Left ventricle myocardium superior (tissue), 1 donor: ENCODE measurements at regions not wholly inside any gene's neighbourhood (a gene's known extent, or its start where the extent isn't known, plus 50 kb on each side); places are given as distances from the start of the nearest gene placed in this dataset.
"Not testable (repeated sequence)": the region's sequence is repeated elsewhere in the genome, so short reads cannot be mapped to it uniquely, and the experiment has no call there.

Source experiments
- ATAC-seq: fragments of 200-7000 bp; cut with Tn5 transposase; one replicate; pipeline ENCODE4 v1.9.1; 2020; ENCODE audit warnings: mild to moderate bottlenecking, moderate library complexity
- DNase-seq: peaks from one replicate; pipeline ENCODE4 v3.0.0-alpha.2; 2020
- intact Hi-C: fragments of 100-400 bp; cut with micrococcal nuclease; formaldehyde crosslinking; loops from one replicate; pipeline ENCODE4 v1.11.0; 2022
- donor health status: DM: no; HTN: yes; CAD: no; lungs with severe emphysema.

DNA sequence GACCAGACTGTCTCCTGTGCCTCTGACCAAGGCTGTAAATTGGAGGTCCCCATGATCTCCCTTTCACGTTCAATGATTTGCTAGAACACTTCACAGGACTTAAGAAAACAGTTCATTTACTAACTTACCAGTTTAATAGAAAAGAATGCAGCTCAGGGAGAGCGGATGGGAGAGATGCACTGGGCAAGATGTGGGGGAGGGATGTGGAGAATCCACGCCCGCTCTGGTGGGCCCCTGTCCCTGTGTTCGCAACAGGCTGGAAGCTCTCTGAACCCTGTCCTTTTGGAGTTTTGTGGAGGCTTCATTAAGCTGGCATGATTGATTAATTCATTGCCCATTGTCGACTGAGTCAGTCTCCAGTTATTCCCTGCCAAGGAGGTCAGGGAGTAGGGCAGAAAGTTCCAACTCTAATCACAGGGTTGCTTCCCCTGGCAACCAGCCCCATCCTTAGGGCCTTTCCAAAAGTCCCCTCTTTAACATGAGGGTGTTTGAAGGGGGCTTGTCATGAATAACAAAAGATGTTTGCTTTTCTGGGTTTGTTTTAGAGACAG is 257.1 kb downstream of the ACKR3 start:
- intact Hi-C loops, result no loop called here
- ATAC-seq (no peak), DNase-seq (no peak)

DNA sequence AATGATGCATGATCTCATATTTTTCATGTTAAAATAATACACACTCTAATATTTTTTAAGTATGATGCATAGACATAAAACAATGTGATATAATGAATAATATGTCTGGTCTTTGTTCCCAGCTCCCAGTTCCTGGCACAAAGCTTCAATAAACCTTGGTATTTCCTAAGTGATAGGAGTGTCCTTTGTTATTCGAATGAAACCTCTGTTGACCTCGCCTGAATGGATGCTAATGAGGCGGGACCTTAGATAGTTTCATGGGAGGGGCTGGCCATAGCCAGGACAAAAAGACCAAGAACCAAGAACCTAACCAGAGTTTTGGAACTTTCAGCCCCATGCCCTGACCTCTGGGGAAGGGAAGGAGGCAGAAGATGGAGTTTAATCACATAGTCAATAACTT is 257.7 kb upstream of the COPS8 start:
- intact Hi-C loops, result no loop called here
- ATAC-seq, result peak; percentile 71
- DNase-seq, result no peak

DNA sequence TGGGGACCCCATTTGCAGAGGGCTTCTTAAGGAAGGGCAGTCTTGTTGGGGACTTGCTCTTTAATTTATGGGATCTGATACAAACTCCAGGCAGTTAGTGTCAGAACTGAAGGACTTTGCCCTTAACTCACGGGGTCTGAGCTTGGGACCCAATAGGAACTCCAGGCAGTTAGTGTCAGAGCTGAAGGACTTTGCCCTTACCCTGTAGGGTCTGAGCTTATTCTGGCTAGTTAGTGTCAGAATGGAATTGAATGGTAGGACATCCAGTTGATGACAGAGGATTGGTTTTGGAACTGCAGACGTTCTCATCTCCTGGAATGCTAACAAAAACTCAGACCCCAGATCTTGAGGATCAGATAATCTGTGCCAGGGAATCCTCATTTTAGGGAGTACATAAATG is 256.9 kb upstream of the COPS8 start:
- ATAC-seq, result no peak
- intact Hi-C loops, result no loop called here
- DNase-seq, result no peak

DNA sequence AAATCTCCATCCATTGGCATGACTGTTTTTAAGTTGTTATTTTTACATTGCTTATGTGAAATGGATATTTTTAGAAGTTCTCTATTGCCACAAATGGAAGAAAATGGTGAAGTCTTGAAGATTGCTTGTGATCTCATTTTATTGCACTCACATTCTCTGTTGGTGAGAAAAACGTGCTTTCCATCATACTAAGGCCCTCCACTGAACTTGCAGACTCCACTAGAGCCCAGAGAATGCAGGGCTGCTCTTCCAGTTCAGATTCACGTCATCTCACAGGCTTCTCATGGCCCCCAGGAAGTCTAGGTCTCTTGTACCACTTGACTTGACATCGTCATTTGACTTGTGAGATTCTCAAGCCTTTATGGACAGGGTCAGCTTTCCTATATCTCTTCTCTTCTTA is 254.8 kb upstream of the COPS8 start:
- intact Hi-C loops, result no loop called here
- ATAC-seq (no peak), DNase-seq (no peak)

DNA sequence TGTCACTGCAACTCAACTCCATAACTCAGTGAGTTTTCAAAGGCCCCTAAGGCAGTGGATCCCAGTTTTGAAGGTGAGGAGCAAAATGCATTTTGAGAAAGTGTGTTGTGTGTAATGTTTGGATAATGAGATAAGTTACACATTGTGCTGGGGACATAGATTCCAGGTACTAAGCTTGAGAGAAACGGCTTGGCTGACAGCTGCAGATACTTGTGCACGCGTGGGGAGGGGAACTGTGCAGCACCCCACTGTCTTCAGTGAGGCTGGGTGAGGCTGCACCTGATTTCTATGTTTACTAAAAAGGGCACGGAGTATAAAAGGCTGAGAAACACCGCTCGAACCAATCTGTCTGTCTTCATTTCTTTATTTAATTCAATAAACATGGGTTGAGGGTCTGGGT is 254.0 kb upstream of the COPS8 start:
- intact Hi-C loops, result no loop called here
- ATAC-seq (no peak), DNase-seq (no peak)

DNA sequence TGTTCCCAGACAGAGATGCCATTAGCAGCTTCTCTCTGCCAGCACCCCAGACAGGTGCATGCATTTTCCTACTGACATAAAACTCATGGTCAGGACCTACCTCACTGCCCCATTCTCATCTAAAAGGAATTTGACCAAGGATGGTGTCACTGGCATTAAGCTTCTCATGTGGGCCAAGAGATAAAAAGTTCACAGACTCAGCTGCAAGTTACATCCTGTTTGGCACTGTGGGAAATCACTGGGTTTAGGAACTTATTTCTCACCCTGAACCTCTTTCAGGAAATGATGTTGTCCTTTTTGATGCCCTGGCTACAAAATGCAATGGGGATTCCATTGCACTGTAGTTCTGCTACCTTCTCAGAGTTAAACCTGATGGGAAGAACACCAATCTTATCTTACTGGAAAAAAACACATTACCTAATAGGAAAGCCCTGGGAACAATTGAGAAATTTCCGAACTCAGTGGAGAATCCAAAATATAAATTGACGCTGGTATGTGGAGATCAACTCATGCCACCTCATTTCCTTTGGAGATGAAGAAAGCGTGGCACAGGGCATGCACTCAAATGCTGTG is 252.1 kb upstream of the COPS8 start:
- intact Hi-C loops, result no loop called here
- ATAC-seq, result no peak
- no peak for DNase-seq

DNA sequence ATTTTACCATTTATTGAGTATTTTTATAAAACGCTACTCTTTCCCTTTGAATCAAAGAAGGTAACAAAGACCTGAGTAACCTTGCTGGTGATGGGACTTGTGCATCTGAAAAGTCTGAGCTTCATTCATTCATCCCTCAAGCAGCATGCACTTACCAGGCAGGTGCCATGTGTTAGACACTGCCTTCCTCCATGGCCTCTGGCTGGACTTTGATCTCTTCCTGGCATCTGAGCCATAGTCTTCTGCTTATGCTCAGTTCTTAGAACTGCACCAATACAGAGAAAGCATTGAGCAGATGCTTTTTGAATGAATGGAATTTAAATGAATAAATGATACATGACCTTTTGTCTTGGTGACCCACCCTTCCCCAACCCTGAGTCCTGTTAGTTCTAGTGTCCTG is 251.4 kb upstream of the COPS8 start:
- intact Hi-C loops, result no loop called here
- no peak for DNase-seq
- ATAC-seq, result no peak

DNA sequence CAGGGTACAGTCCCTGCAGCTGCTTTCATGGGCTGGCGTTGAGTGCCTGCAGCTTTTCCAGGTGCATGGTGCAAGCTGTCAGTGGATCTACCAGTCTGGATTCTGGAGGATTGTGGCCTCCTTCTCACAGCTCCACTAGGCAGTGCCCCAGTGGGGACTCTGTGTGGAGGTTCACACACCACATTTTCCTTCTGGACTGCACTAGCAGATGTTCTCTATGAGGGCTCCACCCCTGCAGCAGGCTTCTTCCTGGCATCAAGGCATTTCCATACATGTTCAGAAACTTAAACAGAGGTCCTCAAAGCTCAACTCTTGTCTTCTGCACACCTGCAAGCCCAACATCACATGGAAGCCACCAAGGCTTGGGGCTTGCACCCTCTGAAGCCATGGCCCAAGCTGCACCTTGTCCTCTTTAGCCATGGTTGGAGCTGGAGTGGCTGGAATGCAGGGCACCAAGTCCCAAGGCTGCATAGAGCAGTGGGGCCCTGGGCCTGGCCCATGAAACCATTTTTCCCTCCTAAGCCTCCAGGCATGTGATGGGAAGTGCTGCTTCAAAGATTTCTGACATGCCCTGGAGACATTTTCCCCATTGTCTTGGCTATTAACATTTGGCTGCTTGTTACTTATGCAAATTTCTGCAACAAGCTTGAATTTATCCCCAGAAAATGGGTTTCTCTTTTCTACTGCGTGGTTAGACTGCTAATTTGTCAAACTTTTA is 250.2 kb upstream of the COPS8 start:
- intact Hi-C loops, result no loop called here
- ATAC-seq (no peak), DNase-seq (no peak)

DNA sequence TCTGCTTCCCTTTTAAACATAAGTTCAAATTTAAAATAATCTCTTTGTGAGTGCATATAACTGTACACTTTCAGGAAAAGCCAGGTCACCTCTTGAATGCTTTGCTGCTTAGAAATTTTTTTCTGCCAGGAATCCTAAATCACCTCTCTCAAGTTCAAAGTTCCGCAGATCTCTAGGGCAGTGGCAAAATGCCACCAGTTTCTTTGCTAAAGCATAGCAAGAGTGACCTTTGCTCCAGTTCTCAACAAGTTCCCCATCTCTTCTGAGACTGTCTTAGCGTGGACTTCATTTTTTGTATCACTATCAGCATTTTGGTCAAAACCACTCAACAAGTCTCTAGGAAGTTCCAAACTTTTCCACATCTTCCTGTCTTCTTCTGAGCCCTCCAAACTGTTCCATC is 249.7 kb upstream of the COPS8 start:
- DNase-seq, intact Hi-C loops, ATAC-seq: not testable (repeated sequence)

DNA sequence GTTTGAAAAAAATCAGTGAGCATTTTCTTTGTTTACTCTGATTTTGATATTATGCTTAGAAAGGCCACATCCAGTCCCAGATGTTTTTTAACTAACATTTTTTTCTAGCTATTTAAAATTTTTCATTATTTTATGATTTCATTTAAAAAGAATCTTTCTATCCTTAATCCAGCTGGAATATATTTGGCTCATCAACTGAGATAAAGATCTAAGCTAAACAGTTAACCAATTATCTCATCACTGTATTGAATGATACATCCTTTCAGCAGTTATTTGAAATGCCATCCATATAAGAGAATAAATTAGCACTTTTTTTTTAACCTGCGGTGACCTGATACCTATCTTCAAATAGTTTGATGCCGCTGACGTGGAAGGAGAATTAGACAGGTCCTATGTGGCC is 245.5 kb upstream of the COPS8 start:
- intact Hi-C loops, result no loop called here
- DNase-seq (no peak), ATAC-seq (no peak)

DNA sequence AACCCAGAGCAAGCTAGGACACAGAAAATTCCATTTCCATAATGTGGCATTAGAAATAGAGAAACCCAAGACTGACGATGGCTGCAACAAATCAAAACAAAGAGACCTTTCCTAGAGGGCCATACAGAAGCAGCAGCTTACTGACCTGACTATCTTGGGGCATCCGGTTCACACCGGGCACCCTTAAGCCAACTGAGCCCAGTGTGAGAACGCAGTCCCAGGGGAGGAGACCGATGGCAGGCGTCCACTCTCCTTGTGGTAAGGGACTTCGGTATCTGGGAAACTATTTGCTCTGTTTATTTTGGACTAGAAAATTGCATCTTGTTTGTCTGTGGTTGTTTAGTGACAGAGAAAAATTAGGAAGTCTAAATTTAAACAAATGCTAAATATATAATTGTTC is 244.8 kb upstream of the COPS8 start:
- DNase-seq, result no peak
- peak; percentile 22 for ATAC-seq
- intact Hi-C loops, result no loop called here

DNA sequence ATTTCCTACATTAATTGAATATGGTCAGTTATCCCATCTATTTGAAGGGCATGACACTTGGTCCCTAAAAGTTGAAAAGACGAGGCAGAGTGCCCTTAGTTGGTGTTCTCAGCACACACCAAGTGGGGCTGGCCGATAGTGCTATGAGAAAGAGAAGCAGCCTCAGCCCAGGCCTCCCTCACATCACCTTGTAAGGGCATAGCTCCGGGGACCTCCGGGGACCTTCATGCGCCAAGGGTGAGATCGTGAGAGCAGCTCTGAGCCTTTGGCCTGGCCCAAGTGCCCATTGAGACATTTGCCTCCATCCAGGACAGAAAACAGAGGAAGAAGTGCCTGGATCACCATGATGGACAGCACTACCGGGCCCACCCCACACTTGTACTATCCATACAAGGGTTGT is 244.3 kb upstream of the COPS8 start:
- intact Hi-C loops, result no loop called here
- no peak for ATAC-seq
- no peak for DNase-seq

DNA sequence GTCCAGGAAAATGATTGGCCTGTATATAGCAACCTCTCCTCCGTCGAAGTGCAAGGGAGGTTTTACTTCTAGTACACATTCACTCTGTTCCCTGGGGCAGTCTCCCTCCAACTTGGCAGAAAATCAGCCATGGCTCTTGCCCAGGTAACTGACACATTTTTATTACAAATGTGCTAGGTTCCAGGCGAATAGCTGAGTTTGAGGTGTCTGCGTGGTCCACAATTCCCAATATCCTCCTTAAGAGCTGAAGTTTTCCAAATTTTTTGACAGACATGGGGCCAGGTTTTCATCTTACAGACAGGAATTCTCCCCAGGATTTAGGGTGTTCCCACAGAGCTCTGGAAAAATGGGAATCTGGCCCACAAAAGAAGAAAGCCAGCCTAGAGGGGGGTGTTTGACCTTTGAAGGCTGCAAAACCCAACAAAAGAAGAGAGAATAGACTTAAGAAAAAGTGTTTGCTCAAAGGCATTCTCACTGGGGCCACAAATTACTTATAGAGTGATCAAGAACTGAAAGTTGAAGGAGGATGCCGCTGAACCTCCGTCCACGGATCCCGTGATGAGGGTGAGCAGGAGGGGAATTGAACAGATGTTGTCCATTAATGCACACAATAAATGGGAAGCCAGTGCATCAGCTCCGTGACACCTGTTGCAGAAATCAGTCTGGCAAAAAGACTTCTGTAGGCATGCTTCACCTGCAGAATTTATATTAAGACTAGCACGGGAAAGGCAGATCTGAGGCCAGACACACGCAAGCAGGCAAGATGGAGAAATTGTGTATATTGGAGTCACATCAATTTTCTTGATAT is 242.3 kb upstream of the COPS8 start:
- ATAC-seq (no peak), DNase-seq (no peak)
- intact Hi-C loops, result no loop called here

DNA sequence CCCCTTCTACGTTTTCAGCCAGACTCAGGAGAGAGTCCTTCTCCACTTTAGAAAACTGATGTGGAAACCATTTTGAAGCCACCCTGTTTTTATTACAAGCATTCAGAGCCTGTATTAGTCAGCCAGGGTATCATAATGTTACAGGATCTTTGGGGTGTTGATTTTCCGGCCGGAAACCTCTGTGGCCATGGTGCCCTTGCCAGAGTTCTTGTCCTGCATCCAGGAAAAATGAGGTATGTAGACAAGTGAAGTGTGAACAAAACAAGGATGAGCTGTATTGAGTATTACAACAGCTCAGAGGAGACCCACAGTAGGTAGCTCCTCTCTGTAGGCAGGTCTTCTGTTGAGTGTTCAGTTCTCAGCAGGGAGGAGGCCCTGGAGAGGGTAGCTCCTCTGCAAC is 241.0 kb upstream of the COPS8 start:
- intact Hi-C loops, result no loop called here
- no peak for ATAC-seq
- DNase-seq, result no peak

DNA sequence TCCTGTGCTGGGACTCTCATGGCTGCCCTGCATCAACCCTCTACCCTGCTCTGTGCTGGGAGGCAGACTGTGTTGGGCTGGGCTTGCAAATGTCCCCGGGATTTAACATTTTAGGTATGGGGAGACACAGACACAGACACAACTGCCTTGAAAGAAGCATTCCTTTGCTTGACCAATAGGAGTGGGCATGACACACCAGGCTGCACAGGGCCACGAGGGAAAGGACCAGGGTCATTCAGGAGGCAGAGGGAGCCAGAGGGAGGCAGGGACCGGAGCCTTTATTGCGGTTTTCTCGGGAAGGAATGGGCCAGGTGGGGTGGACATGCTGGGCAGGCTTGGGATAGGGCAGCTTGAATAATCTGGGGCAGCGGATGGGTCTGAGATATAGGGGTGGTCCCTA is 238.7 kb upstream of the COPS8 start:
- ATAC-seq (no peak), DNase-seq (no peak)
- intact Hi-C loops, result no loop called here

DNA sequence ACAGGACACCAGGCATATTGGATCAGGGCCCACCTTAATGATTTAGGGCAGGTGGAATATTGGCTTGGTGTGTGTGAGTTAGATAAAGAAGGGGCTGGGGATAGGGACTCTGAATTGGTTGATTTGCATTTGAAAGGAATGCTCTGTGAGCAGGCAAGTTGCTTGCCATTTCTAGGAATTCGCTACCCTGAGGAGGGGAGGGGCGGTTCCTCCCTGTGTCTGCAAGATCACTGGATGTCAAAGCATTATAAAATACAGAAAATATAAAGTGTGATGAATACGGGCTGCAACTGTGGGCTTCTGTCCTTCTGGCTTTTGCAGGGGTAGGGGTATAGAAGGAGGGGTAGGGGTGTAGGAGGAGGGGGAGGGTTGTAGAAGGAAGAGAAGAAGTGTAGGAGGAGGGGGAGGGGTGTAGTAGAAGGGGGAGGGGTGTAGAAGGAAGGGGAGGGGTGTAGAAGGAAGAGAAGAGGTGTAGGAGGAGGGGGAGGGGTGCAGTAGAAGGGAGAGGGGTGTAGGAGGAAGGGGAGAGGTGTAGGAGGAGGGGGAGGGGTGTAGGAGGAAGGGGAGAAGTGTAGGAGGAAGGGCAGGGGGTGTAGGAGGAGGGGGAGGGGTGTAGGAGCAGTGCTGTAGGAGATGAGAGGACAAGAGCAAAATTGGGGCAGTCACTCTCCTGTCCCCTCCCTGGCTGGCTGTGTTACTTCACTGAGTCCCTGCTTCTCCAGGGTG is 238.0 kb upstream of the COPS8 start:
- no peak for DNase-seq
- intact Hi-C loops, result no loop called here
- no peak for ATAC-seq

DNA sequence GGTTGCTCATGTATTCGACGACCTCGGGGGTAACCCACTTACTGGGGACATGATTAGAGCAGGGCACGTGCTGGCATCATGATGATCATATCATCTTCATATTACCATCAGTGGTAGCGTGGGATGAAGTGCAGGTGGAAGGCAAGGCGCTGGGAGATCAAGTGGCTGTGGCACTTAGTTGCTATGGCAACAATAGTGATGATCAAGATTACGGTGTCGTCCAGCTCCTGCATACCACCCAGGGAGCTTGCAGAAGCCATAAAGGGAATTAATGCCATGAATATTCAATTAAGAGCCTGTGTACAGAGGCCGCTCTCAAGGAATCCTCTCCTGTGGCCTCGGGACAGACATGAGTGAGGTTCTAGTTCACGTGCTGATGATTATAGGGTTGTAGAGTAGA is 237.2 kb upstream of the COPS8 start:
- intact Hi-C loops, result no loop called here
- DNase-seq (no peak), ATAC-seq (no peak)

DNA sequence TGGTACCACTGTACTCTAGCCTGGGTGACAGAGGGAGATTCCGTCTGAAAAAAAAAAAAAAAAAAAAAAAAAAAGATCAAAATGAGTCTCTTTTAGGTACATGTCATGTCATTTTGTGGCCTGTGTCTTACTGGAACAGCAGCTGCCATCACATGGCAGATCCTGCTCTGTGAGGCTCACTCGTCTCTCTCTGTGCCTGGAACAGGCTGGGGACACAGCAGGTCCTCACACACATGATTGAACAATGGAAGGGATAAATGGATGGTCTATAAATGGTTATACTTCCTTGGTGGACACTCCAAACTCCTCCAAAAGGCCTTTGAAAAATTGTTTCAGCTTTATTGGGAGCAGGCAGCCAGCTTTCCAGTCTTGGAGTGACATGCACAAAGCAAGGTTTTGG is 236.2 kb upstream of the COPS8 start:
- intact Hi-C loops, result no loop called here
- ATAC-seq, result no peak
- DNase-seq, result no peak

DNA sequence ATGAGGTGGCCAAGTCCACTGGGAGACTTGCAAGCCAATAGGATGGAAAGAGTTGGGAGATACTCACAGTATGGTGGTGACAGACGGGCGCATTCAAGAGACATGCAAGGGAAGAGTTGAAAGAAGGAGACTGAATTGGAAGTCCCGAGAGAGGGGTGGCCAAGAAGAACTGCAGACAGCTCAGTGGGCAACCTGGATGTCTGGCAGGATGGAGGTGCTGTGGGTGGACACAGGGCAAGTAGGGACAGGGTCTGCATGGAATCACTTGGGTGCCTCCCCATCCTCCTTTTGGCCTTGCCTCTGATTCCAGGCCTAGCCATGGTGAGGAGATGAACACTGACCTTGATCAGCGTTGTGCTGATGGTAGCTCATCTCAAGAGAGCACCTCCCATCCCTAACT is 235.7 kb upstream of the COPS8 start:
- no peak for DNase-seq
- ATAC-seq, result no peak
- intact Hi-C loops, result no loop called here

DNA sequence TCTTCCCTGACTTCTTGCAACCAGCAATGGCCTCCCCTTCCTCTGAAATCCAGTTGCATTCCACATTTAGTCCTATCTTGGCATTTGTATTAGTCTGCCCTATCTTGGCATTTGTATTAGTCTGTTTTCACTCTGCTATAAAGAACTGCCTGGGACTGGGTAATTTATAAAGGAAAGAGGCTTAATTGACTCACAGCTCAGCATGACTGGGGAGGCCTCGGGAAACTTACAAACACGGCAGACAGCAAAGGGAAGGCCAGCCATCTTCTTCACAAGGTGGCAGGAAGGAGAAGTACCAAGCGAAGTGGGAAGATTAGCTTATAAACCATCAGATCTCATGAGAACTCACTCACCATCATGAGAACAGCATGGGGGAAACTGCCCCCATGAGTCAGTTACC is 234.5 kb upstream of the COPS8 start:
- intact Hi-C loops, result no loop called here
- DNase-seq (no peak), ATAC-seq (no peak)
